Endothelial cell of umbilical vein (primary cell): ENCODE measurements at regions not wholly inside any gene's neighbourhood (a gene's known extent, or its start where the extent isn't known, plus 50 kb on each side); places are given as distances from the start of the nearest gene placed in this dataset.

Experiments
- BruUV-seq: library from RNA; stranded (reverse); fragments of 400-500 nt; replicated peaks from 2 replicates; lab custom pipeline; 2021; lab: Mats Ljungman, UMichigan
- CTCF ChIA-PET: fragments of 300-600, 350-600 bp; sonication (Branson Sonifier 250); formaldehyde crosslinking; loops from one replicate; lab custom pipeline; 2021; ENCODE audit warnings: antibody characterized with exemption, inconsistent platforms; lab: Charles Lee
- POLR2A ChIA-PET: fragments of 300-600, 350-600 bp; sonication (Branson Sonifier 250); formaldehyde crosslinking; loops from one replicate; lab custom pipeline; 2021; ENCODE audit warnings: antibody characterized with exemption, inconsistent platforms; lab: Charles Lee
- DNase-seq: peaks from one replicate; pipeline ENCODE4 v3.0.0-alpha.2; 2011; ENCODE audit warnings: low read depth, low spot score
- FAIRE-seq: peaks from 2 replicates; lab custom pipeline; 2011; peaks lifted over from hg19 to GRCh38; lab: Jason Lieb, UNC
- H2AFZ ChIP-seq: 2 replicates; pipeline ENCODE4 v1.6.0; 2012; ENCODE audit warnings: low read depth, low read length, control low read depth, inconsistent platforms
- H3K27ac ChIP-seq: 2 replicates; pipeline ENCODE4 v1.5.1; 2011; ENCODE audit warnings: low read depth, mild to moderate bottlenecking, control low read depth, low read length, moderate library complexity; ENCODE audit not compliant: insufficient read depth
- H3K27me3 ChIP-seq, 2 experiments: 2 replicates each; pipeline versions ENCODE4 v1.6.0 to v1.6.1; 2011; ENCODE audit warnings: low read length in 2 of 2, mixed read lengths in 1 of 2; ENCODE audit not compliant: control insufficient read depth in 2 of 2, insufficient read depth in 2 of 2
- H3K36me3 ChIP-seq, 2 experiments: 2 replicates in 1 of 2; 3 replicates in 1 of 2; pipeline ENCODE4 v1.5.1; 2011; ENCODE audit warnings: low read length in 2 of 2, mild to moderate bottlenecking in 1 of 2, moderate library complexity in 1 of 2; ENCODE audit not compliant: control insufficient read depth in 2 of 2, insufficient read depth in 2 of 2; ENCODE audit errors: extremely low read depth in 1 of 2
- H3K4me1 ChIP-seq: 3 replicates; pipeline ENCODE4 v1.5.1; 2011; ENCODE audit warnings: mild to moderate bottlenecking, low read length; ENCODE audit not compliant: control insufficient read depth, insufficient read depth; ENCODE audit errors: extremely low read depth
- H3K4me2 ChIP-seq: 2 replicates; pipeline ENCODE4 v1.6.1; 2011; ENCODE audit warnings: low read length, control low read depth, mixed read lengths; ENCODE audit not compliant: insufficient read depth
- H3K4me3 ChIP-seq, 3 experiments: fragments of 200-600 bp in 1 of 3; sonication (generic), shearing (Covaris generic) in 1 of 3; replicated peaks in 1 of 3; 2 replicates each; pipeline ENCODE4 v1.5.1; 2011 to 2016; ENCODE audit warnings: control low read depth in 3 of 3, low read length in 3 of 3, mild to moderate bottlenecking in 2 of 3, inconsistent platforms in 1 of 3, low read depth in 1 of 3, moderate library complexity in 1 of 3; ENCODE audit not compliant: insufficient read depth in 1 of 3
- H3K79me2 ChIP-seq: 2 replicates; pipeline ENCODE4 v1.6.0; 2012; ENCODE audit warnings: low read length, inconsistent platforms; ENCODE audit not compliant: control insufficient read depth, insufficient read depth
- H3K9ac ChIP-seq: replicated peaks from 2 replicates; pipeline ENCODE3; 2011; ENCODE audit warnings: low read length, control low read depth; ENCODE audit not compliant: insufficient read depth; ENCODE audit errors: extremely low read depth
- H3K9me1 ChIP-seq: replicated peaks from 3 replicates; pipeline ENCODE4 v1.6.0; 2011; ENCODE audit warnings: mild to moderate bottlenecking, low read length; ENCODE audit not compliant: control insufficient read depth, insufficient read depth; ENCODE audit errors: extremely low read depth
- H3K9me3 ChIP-seq: replicated peaks from 2 replicates; pipeline ENCODE4 v1.5.1; 2012; ENCODE audit warnings: low read length, inconsistent platforms; ENCODE audit not compliant: control insufficient read depth, insufficient read depth
- H4K20me1 ChIP-seq: replicated peaks from 2 replicates; pipeline ENCODE3; 2011; ENCODE audit warnings: mild to moderate bottlenecking, low read length; ENCODE audit not compliant: control insufficient read depth, insufficient read depth; ENCODE audit errors: extremely low read depth
- CTCF ChIP-seq, 2 donors: IDR thresholded peaks; 1 replicate in 1 of 2; 2 replicates in 1 of 2; pipeline ENCODE4 v1.5.1; 2011; ENCODE audit warnings: low read length in 2 of 2, mild to moderate bottlenecking in 2 of 2, moderate library complexity in 2 of 2, control low read depth in 1 of 2, inconsistent platforms in 1 of 2, low read depth in 1 of 2; ENCODE audit not compliant: insufficient read depth in 1 of 2; ENCODE audit errors: extremely low read depth in 1 of 2
- FOS ChIP-seq: IDR thresholded peaks from 2 replicates; pipeline ENCODE4 v1.6.1; 2011; ENCODE audit warnings: mild to moderate bottlenecking, low read length, moderate library complexity, borderline replicate concordance; ENCODE audit not compliant: insufficient read depth
- GATA2 ChIP-seq: IDR thresholded peaks from 2 replicates; pipeline ENCODE4 v1.7.0; 2011; ENCODE audit warnings: low read depth, mild to moderate bottlenecking, moderate library complexity, mixed read lengths, low read length; ENCODE audit not compliant: insufficient read length, insufficient read depth
- JUN ChIP-seq: IDR thresholded peaks from 2 replicates; pipeline ENCODE4 v1.6.1; 2011; ENCODE audit warnings: borderline replicate concordance, low read depth; ENCODE audit not compliant: insufficient read length, insufficient read depth
- MAX ChIP-seq: IDR thresholded peaks from 2 replicates; pipeline ENCODE4 v1.6.1; 2011; ENCODE audit not compliant: insufficient read depth, insufficient read length
- MYC ChIP-seq: IDR thresholded peaks from one replicate; pipeline ENCODE4 v1.6.1; 2011; ENCODE audit warnings: mild to moderate bottlenecking, low read depth, low read length
- POLR2A ChIP-seq: IDR thresholded peaks from 2 replicates; pipeline ENCODE4 v1.6.1; 2012; ENCODE audit warnings: low read depth, mild to moderate bottlenecking, control low read depth, low read length
- dilution Hi-C: fragments of 300-500 bp; cut with MboI; formaldehyde crosslinking; loops from one replicate; pipeline ENCODE4 v1.15.0; 2019; ENCODE audit warnings: low sequenced_read_pairs; ENCODE audit not compliant: extremely low pct_ligation_motif_present
- intact Hi-C: fragments of 100-400 bp; cut with micrococcal nuclease; formaldehyde crosslinking; loops from one replicate; pipeline ENCODE4 v1.10.0; 2022

- Histone ChIP-seq H3K4me1 (peaks cover 13% of the 10 kb centered on the region), H3K27ac (peak overlapping the region; percentile 85), H3K9ac (peak overlapping the region; percentile 59), H3K27me3 (no peaks in the 10 kb centered on the region), H3K9me1 (no peaks in the 10 kb centered on the region), H4K20me1 (no peaks in the 10 kb centered on the region), H3K9me3 (no peaks in the 10 kb centered on the region), H3K4me2 (peak overlapping the region; percentile 68), H3K36me3 (no peaks in the 10 kb centered on the region), H2AFZ (peak overlapping the region; percentile 74), H3K4me3 (peak overlapping the region in 1 of 3 experiments; percentile 2), H3K79me2 (no peaks in the 10 kb centered on the region)
- DNase-seq (peak; percentile 85), FAIRE-seq (peak; percentile 95)
- BruUV-seq = no TSS peak
- peak; percentile 80 to 88 for TF ChIP-seq CTCF (IDR thresholded peaks at IDR 0.05; ENCODE audit: extremely low read depth in 1 of 2, insufficient read depth in 1 of 2, low read depth in 1 of 2, low read length in 2 of 2)
- TF ChIP-seq MYC = no peak
- no peak for TF ChIP-seq FOS
- no peak for TF ChIP-seq POLR2A
- no peak for TF ChIP-seq MAX
- TF ChIP-seq JUN = peak; percentile 38
- TF ChIP-seq GATA2 = peak; percentile 93
- ChIA-PET CTCF (interaction anchor here (0.7 to 3.2 kb wide), 39 partner anchors 13 to 882 kb away, joined by 3 to 124 read pairs (median 4); partner anchors contain the start of gene HIVEP2), POLR2A (no interaction called here)
- dilution Hi-C loops (no loop called here), intact Hi-C loops (loop anchor here (1.0 to 10.0 kb wide), 20 partner anchors 36 to 1320 kb away; partner anchors contain the start of genes AIG1, NMBR and VTA1)
Measured at GRCh38 chr6:142692942-142693341, 252.0 kb downstream of the HIVEP2 start.
